H9 (cell line): ENCODE measurements at regions not wholly inside any gene's neighbourhood (a gene's known extent, or its start where the extent isn't known, plus 50 kb on each side); places are given as distances from the start of the nearest gene placed in this dataset.

Experiments used
- DNase-seq: peaks from one replicate; pipeline ENCODE4 v3.0.0-alpha.2; 2017
- H2AFZ ChIP-seq: one replicate; pipeline ENCODE4 v1.6.1; 2013; ENCODE audit warnings: mild to moderate bottlenecking, low read length, control low read depth, moderate library complexity
- H2AK5ac ChIP-seq: 2 replicates; pipeline ENCODE4 v1.6.1; 2013; ENCODE audit warnings: low read length, control low read depth, mixed read lengths; ENCODE audit not compliant: insufficient read length
- H2BK120ac ChIP-seq: one replicate; pipeline ENCODE4 v1.6.1; 2013; ENCODE audit warnings: low read depth, mild to moderate bottlenecking, low read length, control low read depth, inconsistent platforms; ENCODE audit not compliant: poor library complexity, severe bottlenecking
- H2BK12ac ChIP-seq: 2 replicates; pipeline ENCODE4 v1.6.1; 2013; ENCODE audit warnings: low read length, control low read depth, mixed read lengths, low read depth; ENCODE audit not compliant: insufficient read length
- H2BK15ac ChIP-seq: 2 replicates; pipeline ENCODE4 v1.6.1; 2013; ENCODE audit warnings: low read depth, low read length, control low read depth
- H2BK20ac ChIP-seq: one replicate; pipeline ENCODE4 v1.6.1; 2013; ENCODE audit warnings: low read depth, mild to moderate bottlenecking, low read length, control low read depth, inconsistent platforms; ENCODE audit not compliant: poor library complexity, severe bottlenecking
- H2BK5ac ChIP-seq: 2 replicates; pipeline ENCODE4 v1.6.1; 2013; ENCODE audit warnings: low read length, control low read depth, mixed read lengths; ENCODE audit not compliant: insufficient read length
- H3K14ac ChIP-seq: 2 replicates; pipeline ENCODE4 v1.6.1; 2013; ENCODE audit warnings: low read length, control low read depth; ENCODE audit not compliant: insufficient read depth
- H3K18ac ChIP-seq: 2 replicates; pipeline ENCODE4 v1.6.1; 2013; ENCODE audit warnings: low read depth, mild to moderate bottlenecking, mixed read lengths, low read length, control low read depth; ENCODE audit not compliant: insufficient read length
- H3K23ac ChIP-seq: 2 replicates; pipeline ENCODE4 v1.6.1; 2013; ENCODE audit warnings: low read length, control low read depth, mixed read lengths, low read depth; ENCODE audit not compliant: insufficient read length
- H3K23me2 ChIP-seq: 2 replicates; pipeline ENCODE4 v1.6.1; 2013; ENCODE audit warnings: low read depth, mild to moderate bottlenecking, mixed read lengths, low read length, control low read depth; ENCODE audit not compliant: insufficient read length, poor library complexity, severe bottlenecking
- H3K27ac ChIP-seq: 2 replicates; pipeline ENCODE4 v1.5.1; 2013; ENCODE audit warnings: low read length, control low read depth, mixed read lengths, low read depth; ENCODE audit not compliant: insufficient read length
- H3K27me3 ChIP-seq: 2 replicates; pipeline ENCODE4 v1.6.1; 2013; ENCODE audit warnings: low read length, control low read depth, inconsistent platforms; ENCODE audit not compliant: insufficient read depth
- H3K4ac ChIP-seq: 2 replicates; pipeline ENCODE4 v1.6.1; 2013; ENCODE audit warnings: low read depth, mild to moderate bottlenecking, control low read depth, inconsistent platforms, low read length, moderate library complexity
- H3K4me1 ChIP-seq: 2 replicates; pipeline ENCODE4 v1.6.1; 2013; ENCODE audit warnings: low read length, control low read depth, inconsistent platforms; ENCODE audit not compliant: insufficient read depth
- H3K4me2 ChIP-seq: 2 replicates; pipeline ENCODE4 v1.6.1; 2013; ENCODE audit warnings: low read length, control low read depth, mixed read lengths; ENCODE audit not compliant: insufficient read length, insufficient read depth
- H3K56ac ChIP-seq: 2 replicates; pipeline ENCODE4 v1.6.1; 2013; ENCODE audit warnings: low read depth, mild to moderate bottlenecking, mixed read lengths, low read length, control low read depth; ENCODE audit not compliant: insufficient read length
- H3K79me1 ChIP-seq: 2 replicates; pipeline ENCODE4 v1.6.1; 2013; ENCODE audit warnings: low read depth, mild to moderate bottlenecking, moderate library complexity, low read length, control low read depth, inconsistent platforms; ENCODE audit not compliant: insufficient read depth, poor library complexity, severe bottlenecking
- H3K79me2 ChIP-seq: 2 replicates; pipeline ENCODE4 v1.6.1; 2013; ENCODE audit warnings: low read length, control low read depth, inconsistent platforms; ENCODE audit not compliant: insufficient read depth
- H3K9ac ChIP-seq: 2 replicates; pipeline ENCODE4 v1.6.1; 2013; ENCODE audit warnings: low read length, control low read depth, mixed read lengths; ENCODE audit not compliant: insufficient read length; ENCODE audit errors: extremely low read depth
- H3K9me3 ChIP-seq: one replicate; pipeline ENCODE4 v1.6.1; 2013; ENCODE audit warnings: low read depth, low read length, inconsistent platforms; ENCODE audit not compliant: control insufficient read depth
- H3T11ph ChIP-seq: one replicate; pipeline ENCODE4 v1.6.1; 2013; ENCODE audit warnings: mild to moderate bottlenecking, low read length, control low read depth, inconsistent platforms
- H4K20me1 ChIP-seq: one replicate; pipeline ENCODE4 v1.6.1; 2013; ENCODE audit not compliant: control insufficient read depth, insufficient read length, insufficient read depth
- H4K5ac ChIP-seq: 2 replicates; pipeline ENCODE4 v1.6.1; 2013; ENCODE audit warnings: low read depth, mild to moderate bottlenecking, mixed read lengths, low read length, control low read depth; ENCODE audit not compliant: insufficient read length
- H4K8ac ChIP-seq: replicated peaks from 2 replicates; pipeline ENCODE4 v1.6.1; 2013; ENCODE audit warnings: low read length, control low read depth, mixed read lengths, low read depth; ENCODE audit not compliant: insufficient read length
- H4K91ac ChIP-seq: 2 replicates; pipeline ENCODE4 v1.6.1; 2013; ENCODE audit warnings: low read depth, mild to moderate bottlenecking, moderate library complexity, mixed read lengths, low read length, control low read depth; ENCODE audit not compliant: insufficient read length
- H3K27ac Mint-ChIP-seq, 3 experiments: 2 replicates in 2 of 3; 3 replicates in 1 of 3; pipeline ENCODE4 v1.8.0; 2020 to 2021; ENCODE audit warnings: mixed read lengths in 3 of 3, mild to moderate bottlenecking in 1 of 3, moderate library complexity in 1 of 3
- H3K27me3 Mint-ChIP-seq: 2 replicates; pipeline ENCODE4 v1.8.0; 2021; ENCODE audit warnings: low read depth, mild to moderate bottlenecking, moderate library complexity, mixed read lengths
- H3K36me3 Mint-ChIP-seq, 3 experiments: 2 replicates in 2 of 3; 3 replicates in 1 of 3; pipeline ENCODE4 v1.8.0; 2020 to 2021; ENCODE audit warnings: low read depth in 3 of 3, mixed read lengths in 3 of 3; ENCODE audit not compliant: insufficient read depth in 1 of 3
- H3K4me1 Mint-ChIP-seq, 2 experiments: 2 replicates each; pipeline ENCODE4 v1.8.0; 2020; ENCODE audit warnings: mixed read lengths in 2 of 2
- H3K4me3 Mint-ChIP-seq, 2 experiments: 2 replicates in 1 of 2; 3 replicates in 1 of 2; pipeline ENCODE4 v1.8.0; 2020 to 2021; ENCODE audit warnings: mild to moderate bottlenecking in 2 of 2, mixed read lengths in 2 of 2, moderate library complexity in 1 of 2
- H3K9me3 Mint-ChIP-seq, 2 experiments: 2 replicates in 1 of 2; 3 replicates in 1 of 2; pipeline ENCODE4 v1.8.0; 2020; ENCODE audit warnings: mild to moderate bottlenecking in 2 of 2, mixed read lengths in 2 of 2, moderate library complexity in 1 of 2
- TF ChIP-seq, protein P1 (sequence below): fragments of 200-600 bp; sonication (generic); conservative IDR thresholded peaks from 3 replicates; pipeline ENCODE4 v1.8.0; 2021; ENCODE audit warnings: antibody characterized with exemption, mild to moderate bottlenecking

DNA sequence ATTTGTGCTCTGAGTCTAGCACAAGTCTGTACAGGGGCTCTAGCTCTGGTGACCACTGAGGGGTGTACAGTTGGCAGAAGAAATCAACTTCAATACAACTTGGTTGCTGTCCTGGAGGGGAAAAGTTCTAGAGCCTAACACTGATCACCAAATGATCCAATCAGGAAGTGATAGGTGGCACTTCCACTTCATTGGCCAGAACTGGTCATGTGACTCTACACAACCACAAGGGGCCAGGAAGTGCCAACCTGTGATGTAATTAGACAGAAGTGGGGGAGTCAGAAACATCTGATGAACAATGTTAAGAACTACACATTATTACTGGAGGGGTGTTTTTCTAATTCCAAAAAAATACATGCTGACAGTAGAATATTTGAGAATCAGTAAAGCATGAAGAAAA lies 401.6 kb downstream of the VRK1 start:
- no peak overlapping the region for H3K27ac ChIP-seq
- no peak overlapping the region for H3K56ac ChIP-seq
- H3K23ac ChIP-seq = no peak overlapping the region
- no peak overlapping the region for H3K9ac ChIP-seq
- TF ChIP-seq, protein P1, sequence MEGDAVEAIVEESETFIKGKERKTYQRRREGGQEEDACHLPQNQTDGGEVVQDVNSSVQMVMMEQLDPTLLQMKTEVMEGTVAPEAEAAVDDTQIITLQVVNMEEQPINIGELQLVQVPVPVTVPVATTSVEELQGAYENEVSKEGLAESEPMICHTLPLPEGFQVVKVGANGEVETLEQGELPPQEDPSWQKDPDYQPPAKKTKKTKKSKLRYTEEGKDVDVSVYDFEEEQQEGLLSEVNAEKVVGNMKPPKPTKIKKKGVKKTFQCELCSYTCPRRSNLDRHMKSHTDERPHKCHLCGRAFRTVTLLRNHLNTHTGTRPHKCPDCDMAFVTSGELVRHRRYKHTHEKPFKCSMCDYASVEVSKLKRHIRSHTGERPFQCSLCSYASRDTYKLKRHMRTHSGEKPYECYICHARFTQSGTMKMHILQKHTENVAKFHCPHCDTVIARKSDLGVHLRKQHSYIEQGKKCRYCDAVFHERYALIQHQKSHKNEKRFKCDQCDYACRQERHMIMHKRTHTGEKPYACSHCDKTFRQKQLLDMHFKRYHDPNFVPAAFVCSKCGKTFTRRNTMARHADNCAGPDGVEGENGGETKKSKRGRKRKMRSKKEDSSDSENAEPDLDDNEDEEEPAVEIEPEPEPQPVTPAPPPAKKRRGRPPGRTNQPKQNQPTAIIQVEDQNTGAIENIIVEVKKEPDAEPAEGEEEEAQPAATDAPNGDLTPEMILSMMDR = no peak
- no peaks in the 10 kb centered on the region for H3K4me1 Mint-ChIP-seq
- no peak overlapping the region for H3K4me2 ChIP-seq
- no peak overlapping the region for H3K4ac ChIP-seq
- peaks cover 0 to 5% of the 10 kb centered on the region in 2 experiments; a peak in 1 of 5 replicates for H3K9me3 Mint-ChIP-seq
- H4K20me1 ChIP-seq = no peaks in the 10 kb centered on the region
- H3K14ac ChIP-seq = no peak overlapping the region
- H4K91ac ChIP-seq = no peak overlapping the region
- H3K79me2 ChIP-seq = no peaks in the 10 kb centered on the region
- no peaks in the 10 kb centered on the region; the same call in 1 of the 2 replicates for H3K27me3 Mint-ChIP-seq
- H3K9me3 ChIP-seq = no peaks in the 10 kb centered on the region
- 0 out of 7 replicates have a peak, but pooled peaks cover 0 to 4% (median 0%) of the 10 kb centered on the region in 3 experiments for H3K36me3 Mint-ChIP-seq
- H3K23me2 ChIP-seq = no peaks in the 10 kb centered on the region
- H2BK12ac ChIP-seq = no peak overlapping the region
- H2BK15ac ChIP-seq = no peak overlapping the region
- no peaks in the 10 kb centered on the region for H3K79me1 ChIP-seq
- H3K27ac Mint-ChIP-seq = no peak overlapping the region
- no peak overlapping the region for H2BK20ac ChIP-seq
- H2AK5ac ChIP-seq = no peak overlapping the region
- no peak overlapping the region for H3K18ac ChIP-seq
- no peak overlapping the region for H4K5ac ChIP-seq
- no peaks in the 10 kb centered on the region for H3K4me1 ChIP-seq
- no peak overlapping the region for H2BK5ac ChIP-seq
- no peaks in the 10 kb centered on the region for H3K27me3 ChIP-seq
- no peak overlapping the region for H3K4me3 Mint-ChIP-seq
- H3T11ph ChIP-seq = no peak overlapping the region
- no peak for DNase-seq
- H2AFZ ChIP-seq = no peak overlapping the region
- no peak overlapping the region for H4K8ac ChIP-seq
- no peak overlapping the region for H2BK120ac ChIP-seq
